WTC11 (cell line): ENCODE measurements at regions not wholly inside any gene's neighbourhood (a gene's known extent, or its start where the extent isn't known, plus 50 kb on each side); places are given as distances from the start of the nearest gene placed in this dataset.

Experiments used
- ATAC-seq: fragments of 200-7000 bp; cut with Tn5 transposase; 2 replicates; pipeline ENCODE4 v1.10.0; 2021; ENCODE audit warnings: mild to moderate bottlenecking, moderate library complexity
- CTCF ChIA-PET: fragments of 300-600 bp; sonication (Branson Sonifier 250); formaldehyde crosslinking; loops from one replicate; lab custom pipeline; 2021; ENCODE audit warnings: antibody characterized with exemption; lab: Charles Lee
- POLR2A ChIA-PET: fragments of 350-600 bp; sonication (Branson Sonifier 250); formaldehyde crosslinking; loops from one replicate; lab custom pipeline; 2021; ENCODE audit warnings: antibody characterized with exemption; lab: Charles Lee
- DNase-seq: peaks from one replicate; pipeline ENCODE4 v3.0.0; 2021; ENCODE audit warnings: low spot score
- H3K27ac Mint-ChIP-seq: 2 replicates; pipeline ENCODE4 v1.8.0; 2021; ENCODE audit warnings: mixed read lengths
- H3K27me3 Mint-ChIP-seq: 2 replicates; pipeline ENCODE4 v1.8.0; 2021; ENCODE audit warnings: low read depth, mild to moderate bottlenecking, moderate library complexity, mixed read lengths
- H3K36me3 Mint-ChIP-seq: 2 replicates; pipeline ENCODE4 v1.8.0; 2021; ENCODE audit warnings: mixed read lengths
- H3K4me1 Mint-ChIP-seq: 2 replicates; pipeline ENCODE4 v1.8.0; 2022; ENCODE audit warnings: mixed read lengths
- H3K4me3 Mint-ChIP-seq: 2 replicates; pipeline ENCODE4 v1.8.0; 2021; ENCODE audit warnings: mild to moderate bottlenecking, moderate library complexity, mixed read lengths
- H3K9me3 Mint-ChIP-seq: 2 replicates; pipeline ENCODE4 v1.8.0; 2021; ENCODE audit warnings: mixed read lengths
- FOXJ3 ChIP-seq: sonication (generic); formaldehyde crosslinking; IDR thresholded peaks from 2 replicates; pipeline ENCODE4 v1.9.0; 2021; ENCODE audit warnings: missing genetic modification reagents, mild to moderate bottlenecking, borderline replicate concordance
- HMGA2 ChIP-seq: fragments of 250-450 bp; sonication (Bioruptor Pico); IDR thresholded peaks from 2 replicates; pipeline ENCODE4 v1.4.0; 2021; ENCODE audit warnings: mild to moderate bottlenecking, moderate library complexity
- JAZF1 ChIP-seq: fragments of 250-450 bp; sonication (Bioruptor Pico); IDR thresholded peaks from 2 replicates; pipeline ENCODE4 v1.9.0; 2021; ENCODE audit warnings: moderate library complexity, mild to moderate bottlenecking, inconsistent platforms
- MAX ChIP-seq: sonication (generic); formaldehyde crosslinking; IDR thresholded peaks from 2 replicates; pipeline ENCODE4 v1.8.0; 2022; ENCODE audit warnings: mild to moderate bottlenecking, missing genetic modification reagents
- NFYB ChIP-seq: sonication (generic); formaldehyde crosslinking; conservative IDR thresholded peaks from 2 replicates; pipeline ENCODE4 v1.8.0; 2022; ENCODE audit warnings: low read depth, missing genetic modification reagents
- NR2C2 ChIP-seq: sonication (generic); formaldehyde crosslinking; IDR thresholded peaks from 2 replicates; pipeline ENCODE4 v1.8.0; 2022; ENCODE audit warnings: mild to moderate bottlenecking, missing genetic modification reagents
- SP1 ChIP-seq: sonication (generic); formaldehyde crosslinking; conservative IDR thresholded peaks from 2 replicates; pipeline ENCODE4 v1.8.1; 2022; ENCODE audit warnings: missing genetic modification reagents
- TCF7 ChIP-seq: sonication (generic); formaldehyde crosslinking; IDR thresholded peaks from 2 replicates; pipeline ENCODE4 v1.8.0; 2022; ENCODE audit warnings: mild to moderate bottlenecking, low read depth, missing genetic modification reagents, moderate library complexity
- TEAD1 ChIP-seq: sonication (generic); formaldehyde crosslinking; IDR thresholded peaks from 2 replicates; pipeline ENCODE4 v1.8.0; 2022; ENCODE audit warnings: mild to moderate bottlenecking, missing genetic modification reagents
- ZBTB21 ChIP-seq: sonication (generic); formaldehyde crosslinking; IDR thresholded peaks from 2 replicates; pipeline ENCODE4 v1.8.1; 2023; ENCODE audit warnings: mild to moderate bottlenecking, missing genetic modification reagents, borderline replicate concordance
- ZNF121 ChIP-seq: sonication (generic); formaldehyde crosslinking; IDR thresholded peaks from 2 replicates; pipeline ENCODE4 v1.8.0; 2023; ENCODE audit warnings: missing genetic modification reagents
- ZNF138 ChIP-seq: sonication (generic); formaldehyde crosslinking; conservative IDR thresholded peaks from 2 replicates; pipeline ENCODE4 v1.8.1; 2022; ENCODE audit warnings: mild to moderate bottlenecking, moderate library complexity, missing genetic modification reagents
- ZNF281 ChIP-seq: sonication (generic); formaldehyde crosslinking; IDR thresholded peaks from 2 replicates; pipeline ENCODE4 v1.8.0; 2023; ENCODE audit warnings: mild to moderate bottlenecking, missing genetic modification reagents
- ZNF317 ChIP-seq: sonication (generic); formaldehyde crosslinking; IDR thresholded peaks from 2 replicates; pipeline ENCODE4 v1.8.1; 2023; ENCODE audit warnings: low read depth, mild to moderate bottlenecking, moderate library complexity, missing genetic modification reagents, borderline replicate concordance
- TF ChIP-seq, protein P1 (sequence below): sonication (generic); formaldehyde crosslinking; IDR thresholded peaks from 2 replicates; pipeline ENCODE4 v1.8.1; 2022; ENCODE audit warnings: low read depth, mild to moderate bottlenecking, moderate library complexity, missing genetic modification reagents, borderline replicate concordance
- TF ChIP-seq, protein P2 (sequence below): fragments of 250-450 bp; sonication (Bioruptor Pico); IDR thresholded peaks from 2 replicates; pipeline ENCODE4 v1.9.0; 2021; ENCODE audit warnings: mild to moderate bottlenecking, borderline replicate concordance
- TF ChIP-seq, protein P3 (sequence below): sonication (generic); formaldehyde crosslinking; IDR thresholded peaks from 2 replicates; pipeline ENCODE4 v1.8.1; 2022; ENCODE audit warnings: missing genetic modification reagents, borderline replicate concordance
- TF ChIP-seq, protein P4 (sequence below): sonication (generic); formaldehyde crosslinking; IDR thresholded peaks from 2 replicates; pipeline ENCODE4 v1.8.1; 2023; ENCODE audit warnings: mild to moderate bottlenecking, missing genetic modification reagents, moderate library complexity

- TF ChIP-seq ZNF317 (CRISPR knock-in tag): no peak
- TF ChIP-seq, protein P1, sequence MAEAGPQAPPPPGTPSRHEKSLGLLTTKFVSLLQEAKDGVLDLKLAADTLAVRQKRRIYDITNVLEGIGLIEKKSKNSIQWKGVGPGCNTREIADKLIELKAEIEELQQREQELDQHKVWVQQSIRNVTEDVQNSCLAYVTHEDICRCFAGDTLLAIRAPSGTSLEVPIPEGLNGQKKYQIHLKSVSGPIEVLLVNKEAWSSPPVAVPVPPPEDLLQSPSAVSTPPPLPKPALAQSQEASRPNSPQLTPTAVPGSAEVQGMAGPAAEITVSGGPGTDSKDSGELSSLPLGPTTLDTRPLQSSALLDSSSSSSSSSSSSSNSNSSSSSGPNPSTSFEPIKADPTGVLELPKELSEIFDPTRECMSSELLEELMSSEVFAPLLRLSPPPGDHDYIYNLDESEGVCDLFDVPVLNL (CRISPR knock-in tag): no peak
- no peak for TF ChIP-seq TCF7 (CRISPR knock-in tag)
- TF ChIP-seq ZBTB21 (CRISPR knock-in tag): no peak
- no peak for TF ChIP-seq TEAD1 (CRISPR knock-in tag)
- TF ChIP-seq, protein P2, sequence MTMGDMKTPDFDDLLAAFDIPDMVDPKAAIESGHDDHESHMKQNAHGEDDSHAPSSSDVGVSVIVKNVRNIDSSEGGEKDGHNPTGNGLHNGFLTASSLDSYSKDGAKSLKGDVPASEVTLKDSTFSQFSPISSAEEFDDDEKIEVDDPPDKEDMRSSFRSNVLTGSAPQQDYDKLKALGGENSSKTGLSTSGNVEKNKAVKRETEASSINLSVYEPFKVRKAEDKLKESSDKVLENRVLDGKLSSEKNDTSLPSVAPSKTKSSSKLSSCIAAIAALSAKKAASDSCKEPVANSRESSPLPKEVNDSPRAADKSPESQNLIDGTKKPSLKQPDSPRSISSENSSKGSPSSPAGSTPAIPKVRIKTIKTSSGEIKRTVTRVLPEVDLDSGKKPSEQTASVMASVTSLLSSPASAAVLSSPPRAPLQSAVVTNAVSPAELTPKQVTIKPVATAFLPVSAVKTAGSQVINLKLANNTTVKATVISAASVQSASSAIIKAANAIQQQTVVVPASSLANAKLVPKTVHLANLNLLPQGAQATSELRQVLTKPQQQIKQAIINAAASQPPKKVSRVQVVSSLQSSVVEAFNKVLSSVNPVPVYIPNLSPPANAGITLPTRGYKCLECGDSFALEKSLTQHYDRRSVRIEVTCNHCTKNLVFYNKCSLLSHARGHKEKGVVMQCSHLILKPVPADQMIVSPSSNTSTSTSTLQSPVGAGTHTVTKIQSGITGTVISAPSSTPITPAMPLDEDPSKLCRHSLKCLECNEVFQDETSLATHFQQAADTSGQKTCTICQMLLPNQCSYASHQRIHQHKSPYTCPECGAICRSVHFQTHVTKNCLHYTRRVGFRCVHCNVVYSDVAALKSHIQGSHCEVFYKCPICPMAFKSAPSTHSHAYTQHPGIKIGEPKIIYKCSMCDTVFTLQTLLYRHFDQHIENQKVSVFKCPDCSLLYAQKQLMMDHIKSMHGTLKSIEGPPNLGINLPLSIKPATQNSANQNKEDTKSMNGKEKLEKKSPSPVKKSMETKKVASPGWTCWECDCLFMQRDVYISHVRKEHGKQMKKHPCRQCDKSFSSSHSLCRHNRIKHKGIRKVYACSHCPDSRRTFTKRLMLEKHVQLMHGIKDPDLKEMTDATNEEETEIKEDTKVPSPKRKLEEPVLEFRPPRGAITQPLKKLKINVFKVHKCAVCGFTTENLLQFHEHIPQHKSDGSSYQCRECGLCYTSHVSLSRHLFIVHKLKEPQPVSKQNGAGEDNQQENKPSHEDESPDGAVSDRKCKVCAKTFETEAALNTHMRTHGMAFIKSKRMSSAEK (CRISPR knock-in tag): no peak
- no peak for TF ChIP-seq SP1 (CRISPR knock-in tag)
- no peak for TF ChIP-seq ZNF121 (CRISPR knock-in tag)
- TF ChIP-seq ZNF281 (CRISPR knock-in tag): no peak
- TF ChIP-seq FOXJ3 (CRISPR knock-in tag): no peak
- TF ChIP-seq ZNF138 (CRISPR knock-in tag): no peak
- TF ChIP-seq NR2C2 (CRISPR knock-in tag): no peak
- Mint-ChIP-seq H3K27ac (no peak overlapping the region), H3K27me3 (no peaks in the 10 kb centered on the region), H3K9me3 (no peaks in the 10 kb centered on the region), H3K4me3 (no peak overlapping the region), H3K4me1 (peaks cover 18% of the 10 kb centered on the region), H3K36me3 (no peaks in the 10 kb centered on the region)
- ChIA-PET CTCF (no interaction called here), POLR2A (no interaction called here)
- DNase-seq: no peak
- no peak for ATAC-seq
These were observed 223.4 kb upstream of the PRR16 start for GRCh38 chr5:120240706-120241105.

GRCh38 chr5:120241400-120241799, 222.7 kb upstream of the PRR16 start:
- no peak for TF ChIP-seq HMGA2 (CRISPR knock-in tag)
- no peak for TF ChIP-seq NFYB (CRISPR knock-in tag)
- TF ChIP-seq, protein P3, sequence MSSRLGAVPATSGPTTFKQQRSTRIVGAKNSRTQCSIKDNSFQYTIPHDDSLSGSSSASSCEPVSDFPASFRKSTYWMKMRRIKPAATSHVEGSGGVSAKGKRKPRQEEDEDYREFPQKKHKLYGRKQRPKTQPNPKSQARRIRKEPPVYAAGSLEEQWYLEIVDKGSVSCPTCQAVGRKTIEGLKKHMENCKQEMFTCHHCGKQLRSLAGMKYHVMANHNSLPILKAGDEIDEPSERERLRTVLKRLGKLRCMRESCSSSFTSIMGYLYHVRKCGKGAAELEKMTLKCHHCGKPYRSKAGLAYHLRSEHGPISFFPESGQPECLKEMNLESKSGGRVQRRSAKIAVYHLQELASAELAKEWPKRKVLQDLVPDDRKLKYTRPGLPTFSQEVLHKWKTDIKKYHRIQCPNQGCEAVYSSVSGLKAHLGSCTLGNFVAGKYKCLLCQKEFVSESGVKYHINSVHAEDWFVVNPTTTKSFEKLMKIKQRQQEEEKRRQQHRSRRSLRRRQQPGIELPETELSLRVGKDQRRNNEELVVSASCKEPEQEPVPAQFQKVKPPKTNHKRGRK: no peak
- TF ChIP-seq, protein P4, sequence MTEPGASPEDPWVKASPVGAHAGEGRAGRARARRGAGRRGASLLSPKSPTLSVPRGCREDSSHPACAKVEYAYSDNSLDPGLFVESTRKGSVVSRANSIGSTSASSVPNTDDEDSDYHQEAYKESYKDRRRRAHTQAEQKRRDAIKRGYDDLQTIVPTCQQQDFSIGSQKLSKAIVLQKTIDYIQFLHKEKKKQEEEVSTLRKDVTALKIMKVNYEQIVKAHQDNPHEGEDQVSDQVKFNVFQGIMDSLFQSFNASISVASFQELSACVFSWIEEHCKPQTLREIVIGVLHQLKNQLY (CRISPR knock-in tag): no peak
- TF ChIP-seq MAX (CRISPR knock-in tag): no peak
- no peak for TF ChIP-seq JAZF1
- TF ChIP-seq, all 79 proteins: peak for 0
- Mint-ChIP-seq H3K27me3 (no peaks in the 10 kb centered on the region), H3K4me1 (peaks cover 18% of the 10 kb centered on the region), H3K27ac (no peak overlapping the region), H3K4me3 (no peak overlapping the region), H3K36me3 (no peaks in the 10 kb centered on the region), H3K9me3 (no peaks in the 10 kb centered on the region)
- CTCF ChIA-PET: no interaction called here
- no peak for ATAC-seq
- POLR2A ChIA-PET: no interaction called here
- no peak for DNase-seq
